ENCODE measurements at regions not wholly inside any gene's neighbourhood (a gene's known extent, or its start where the extent isn't known, plus 50 kb on each side); places are given as distances from the start of the nearest gene placed in this dataset.

DNA sequence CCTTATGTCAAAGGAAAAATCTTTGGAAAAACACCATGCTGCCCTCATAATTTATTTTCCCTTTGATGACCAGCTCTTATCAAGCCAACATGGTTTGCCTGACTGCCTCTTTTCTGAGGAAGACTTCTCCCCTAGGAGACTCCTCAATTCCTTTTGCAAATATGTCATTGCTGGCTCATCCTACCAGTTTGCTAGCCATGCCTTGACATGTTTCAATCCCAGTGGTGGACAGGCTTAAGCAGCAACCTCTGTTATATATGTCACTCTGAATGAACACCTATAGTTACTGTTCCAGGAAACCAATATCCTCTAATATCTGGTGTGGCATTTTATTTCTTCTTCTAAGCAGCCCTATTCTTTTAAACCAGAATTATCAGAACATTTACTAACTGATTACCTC, 615.8 kb downstream of the HTR1A start:
- no peak for DNase-seq (ENCODE audit: low read depth)
- TF ChIP-seq, protein P1, sequence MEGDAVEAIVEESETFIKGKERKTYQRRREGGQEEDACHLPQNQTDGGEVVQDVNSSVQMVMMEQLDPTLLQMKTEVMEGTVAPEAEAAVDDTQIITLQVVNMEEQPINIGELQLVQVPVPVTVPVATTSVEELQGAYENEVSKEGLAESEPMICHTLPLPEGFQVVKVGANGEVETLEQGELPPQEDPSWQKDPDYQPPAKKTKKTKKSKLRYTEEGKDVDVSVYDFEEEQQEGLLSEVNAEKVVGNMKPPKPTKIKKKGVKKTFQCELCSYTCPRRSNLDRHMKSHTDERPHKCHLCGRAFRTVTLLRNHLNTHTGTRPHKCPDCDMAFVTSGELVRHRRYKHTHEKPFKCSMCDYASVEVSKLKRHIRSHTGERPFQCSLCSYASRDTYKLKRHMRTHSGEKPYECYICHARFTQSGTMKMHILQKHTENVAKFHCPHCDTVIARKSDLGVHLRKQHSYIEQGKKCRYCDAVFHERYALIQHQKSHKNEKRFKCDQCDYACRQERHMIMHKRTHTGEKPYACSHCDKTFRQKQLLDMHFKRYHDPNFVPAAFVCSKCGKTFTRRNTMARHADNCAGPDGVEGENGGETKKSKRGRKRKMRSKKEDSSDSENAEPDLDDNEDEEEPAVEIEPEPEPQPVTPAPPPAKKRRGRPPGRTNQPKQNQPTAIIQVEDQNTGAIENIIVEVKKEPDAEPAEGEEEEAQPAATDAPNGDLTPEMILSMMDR (conservative IDR thresholded peaks at IDR 0.05; ENCODE audit: low read depth, low read length), result no peak
- H3K4me3 ChIP-seq (ENCODE audit: low read depth, low read length), result no peak overlapping the region

DNA sequence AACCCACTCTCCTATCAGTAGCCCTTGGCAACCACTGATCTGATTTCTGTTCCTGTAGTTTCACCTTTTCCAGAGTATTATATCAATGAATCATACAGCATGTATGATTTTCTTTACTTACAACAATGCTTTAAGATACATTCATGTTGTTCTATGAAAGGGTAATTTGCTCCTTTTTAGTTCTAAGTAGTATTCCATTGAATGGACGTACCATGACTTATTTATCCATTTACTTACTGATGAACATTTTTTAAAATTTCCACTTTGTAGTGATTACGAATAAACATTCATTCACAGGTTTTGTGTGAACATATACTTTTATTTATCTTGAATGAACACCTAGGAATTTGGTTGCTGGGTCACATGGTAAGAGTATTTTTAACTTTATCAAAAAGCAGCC, 620.8 kb downstream of the HTR1A start:
- TF ChIP-seq, protein P1 (conservative IDR thresholded peaks at IDR 0.05; ENCODE audit: low read depth, low read length), result no peak
- DNase-seq (ENCODE audit: low read depth), result no peak
- H3K4me3 ChIP-seq (ENCODE audit: low read depth, low read length), result no peak overlapping the region

DNA sequence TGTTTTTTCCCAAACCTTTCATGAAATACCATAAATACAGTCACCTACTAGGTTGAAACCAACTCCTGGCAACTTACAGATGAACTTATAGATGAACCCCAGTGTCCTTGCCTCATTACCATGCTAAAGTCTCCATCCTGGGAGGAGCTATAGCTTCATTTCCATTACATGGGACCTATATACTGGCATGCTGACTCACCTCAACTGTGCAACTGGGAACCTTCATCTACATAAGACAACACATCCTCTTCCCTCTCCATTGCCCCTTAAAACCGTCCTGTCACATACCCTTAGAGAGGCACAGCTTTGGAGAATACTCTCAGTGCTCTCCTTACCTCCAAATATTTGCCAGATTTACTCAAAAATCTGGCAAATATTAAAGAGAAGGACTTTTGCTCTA, 638.3 kb downstream of the HTR1A start:
- TF ChIP-seq, protein P1 (conservative IDR thresholded peaks at IDR 0.05; ENCODE audit: low read depth, low read length), result no peak
- H3K4me3 ChIP-seq (ENCODE audit: low read depth, low read length), result no peak overlapping the region
- DNase-seq (ENCODE audit: low read depth), result no peak

DNA sequence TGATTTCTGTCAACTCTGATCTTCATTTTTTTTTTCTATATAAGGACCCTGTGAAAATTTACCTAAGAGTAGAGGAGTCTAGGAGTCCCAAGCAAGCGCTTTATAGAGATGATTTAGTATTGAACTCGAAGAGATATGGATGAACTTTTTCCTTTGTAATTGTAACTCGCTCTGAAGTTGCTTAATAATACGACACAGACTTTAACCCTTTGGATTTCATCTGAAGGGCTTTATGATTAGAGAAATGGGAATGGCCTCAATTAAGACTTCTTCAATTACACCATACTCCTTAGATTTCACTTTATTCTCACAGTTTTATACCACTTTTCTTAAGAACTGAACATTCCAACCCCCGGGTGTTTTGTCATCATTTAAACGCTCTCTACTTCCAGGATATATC, 647.7 kb downstream of the HTR1A start:
- DNase-seq (ENCODE audit: low read depth), result no peak
- TF ChIP-seq, protein P1 (conservative IDR thresholded peaks at IDR 0.05; ENCODE audit: low read depth, low read length), result no peak
- no peak overlapping the region for H3K4me3 ChIP-seq (ENCODE audit: low read depth, low read length)

DNA sequence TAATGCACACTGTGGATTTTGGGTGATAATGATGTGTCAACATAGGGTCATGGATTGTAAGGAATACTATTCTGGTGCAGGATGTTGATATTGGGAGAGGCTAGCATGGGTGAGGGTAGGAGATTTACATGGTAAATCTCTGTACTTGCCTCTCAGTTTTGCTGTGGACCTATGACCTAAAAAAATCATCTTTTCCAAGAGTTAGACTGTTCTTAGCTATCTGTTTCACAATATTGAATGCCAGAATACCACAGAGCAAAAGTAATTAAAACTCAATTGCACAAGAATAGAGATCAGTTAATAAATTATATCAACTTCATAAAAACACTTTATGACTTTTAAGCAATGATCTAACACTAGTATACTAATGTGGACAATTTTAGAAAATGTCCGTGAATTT, 651.6 kb downstream of the HTR1A start:
- no peak overlapping the region for H3K4me3 ChIP-seq (ENCODE audit: low read depth, low read length)
- DNase-seq (ENCODE audit: low read depth), result no peak
- TF ChIP-seq, protein P1 (conservative IDR thresholded peaks at IDR 0.05; ENCODE audit: low read depth, low read length), result no peak

DNA sequence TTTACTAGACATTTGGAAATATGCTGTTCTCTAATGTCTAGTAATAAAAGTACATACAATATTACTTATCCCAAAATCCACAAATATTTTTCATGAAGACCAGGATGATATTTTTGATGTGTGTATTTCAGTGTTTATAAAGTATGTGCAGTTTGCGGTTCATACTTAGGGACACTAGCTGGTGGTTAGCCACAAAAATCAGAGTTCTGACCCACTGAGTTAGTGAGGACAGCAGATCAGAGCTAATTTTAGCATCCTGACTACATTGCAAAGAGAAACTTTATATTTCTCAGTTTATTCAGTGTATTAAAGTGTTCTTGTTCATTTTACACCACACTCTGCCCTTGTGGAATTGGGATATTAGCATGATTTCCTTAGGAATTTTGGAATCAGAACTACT, 655.3 kb downstream of the HTR1A start:
- TF ChIP-seq, protein P1 (conservative IDR thresholded peaks at IDR 0.05; ENCODE audit: low read depth, low read length), result no peak
- DNase-seq (ENCODE audit: low read depth), result no peak
- H3K4me3 ChIP-seq (ENCODE audit: low read depth, low read length), result no peak overlapping the region

DNA sequence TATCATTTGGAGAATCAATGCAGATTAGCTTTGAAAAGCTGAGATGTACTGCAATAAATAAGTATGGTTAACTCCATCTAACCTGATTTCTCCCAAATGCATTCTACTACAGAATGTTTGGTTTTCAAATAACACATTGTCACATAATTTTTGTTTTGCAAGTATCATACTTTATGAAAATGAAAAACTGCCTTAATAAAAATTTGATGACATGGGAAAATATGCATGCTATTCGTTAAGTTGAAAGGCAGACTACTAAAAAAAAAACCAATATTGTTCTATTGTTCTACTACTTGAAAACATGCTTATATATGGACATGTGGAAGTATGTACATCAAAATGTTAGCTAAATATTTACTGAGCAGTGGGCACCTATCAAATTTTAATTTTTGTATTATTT, 668.9 kb downstream of the HTR1A start:
- no peak for DNase-seq (ENCODE audit: low read depth)
- no peak overlapping the region for H3K4me3 ChIP-seq (ENCODE audit: low read depth, low read length)
- TF ChIP-seq, protein P1 (conservative IDR thresholded peaks at IDR 0.05; ENCODE audit: low read depth, low read length), result no peak

Data from epithelial cell of proximal tubule (primary cell).